Nephron progenitor cell (in vitro differentiated cells): ENCODE measurements at regions not wholly inside any gene's neighbourhood (a gene's known extent, or its start where the extent isn't known, plus 50 kb on each side); places are given as distances from the start of the nearest gene placed in this dataset.

ENCODE experiments used
- DNase-seq: peaks from one replicate; pipeline ENCODE4 v3.0.0; 2021
- H3K27ac Mint-ChIP-seq: 2 replicates; pipeline ENCODE4 v1.8.0; 2021; ENCODE audit warnings: mild to moderate bottlenecking, moderate library complexity, mixed read lengths
- H3K27me3 Mint-ChIP-seq: 2 replicates; pipeline ENCODE4 v1.8.0; 2021; ENCODE audit warnings: mild to moderate bottlenecking, low read depth, mixed read lengths; ENCODE audit not compliant: poor library complexity
- H3K36me3 Mint-ChIP-seq: 2 replicates; pipeline ENCODE4 v1.8.0; 2021; ENCODE audit warnings: low read depth, mixed read lengths
- H3K4me1 Mint-ChIP-seq: 2 replicates; pipeline ENCODE4 v1.8.0; 2021; ENCODE audit warnings: mixed read lengths
- H3K4me3 Mint-ChIP-seq: 2 replicates; pipeline ENCODE4 v1.8.0; 2021; ENCODE audit warnings: mild to moderate bottlenecking, moderate library complexity, mixed read lengths
- H3K9me3 Mint-ChIP-seq: 2 replicates; pipeline ENCODE4 v1.8.0; 2021; ENCODE audit warnings: mild to moderate bottlenecking, moderate library complexity, mixed read lengths
- TF ChIP-seq, protein P1 (sequence below): fragments of 200-600 bp; sonication (generic); IDR thresholded peaks from 2 replicates; pipeline ENCODE4 v1.5.0; 2021; ENCODE audit warnings: antibody characterized with exemption

DNA sequence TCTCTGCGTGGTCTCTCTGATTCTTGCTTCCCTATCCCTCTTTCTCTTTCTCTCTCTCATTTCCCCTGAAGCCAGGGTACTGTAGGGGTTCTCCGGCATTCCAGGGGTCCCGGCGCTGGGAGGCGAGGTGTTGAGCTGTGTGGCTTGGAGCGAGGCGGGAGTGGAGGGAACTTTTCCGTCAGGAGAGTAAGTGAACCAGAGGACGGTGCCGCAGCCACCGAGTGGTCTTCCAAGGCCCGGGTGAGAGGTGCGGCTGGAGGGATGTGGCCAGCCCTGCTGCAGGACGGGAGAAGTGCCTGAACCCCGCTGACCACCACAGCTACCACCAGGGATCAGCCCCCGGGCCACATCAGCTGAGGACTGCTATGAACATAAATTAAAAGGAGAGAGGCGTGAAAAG lies 68.2 kb upstream of the FAM181A start:
- Mint-ChIP-seq H3K27me3 (no peaks in the 10 kb centered on the region), H3K4me1 (peaks cover 28% of the 10 kb centered on the region), H3K27ac (peak overlapping the region; percentile 17), H3K9me3 (no peaks in the 10 kb centered on the region), H3K4me3 (no peak overlapping the region), H3K36me3 (no peaks in the 10 kb centered on the region)
- DNase-seq = no peak
- TF ChIP-seq, protein P1, sequence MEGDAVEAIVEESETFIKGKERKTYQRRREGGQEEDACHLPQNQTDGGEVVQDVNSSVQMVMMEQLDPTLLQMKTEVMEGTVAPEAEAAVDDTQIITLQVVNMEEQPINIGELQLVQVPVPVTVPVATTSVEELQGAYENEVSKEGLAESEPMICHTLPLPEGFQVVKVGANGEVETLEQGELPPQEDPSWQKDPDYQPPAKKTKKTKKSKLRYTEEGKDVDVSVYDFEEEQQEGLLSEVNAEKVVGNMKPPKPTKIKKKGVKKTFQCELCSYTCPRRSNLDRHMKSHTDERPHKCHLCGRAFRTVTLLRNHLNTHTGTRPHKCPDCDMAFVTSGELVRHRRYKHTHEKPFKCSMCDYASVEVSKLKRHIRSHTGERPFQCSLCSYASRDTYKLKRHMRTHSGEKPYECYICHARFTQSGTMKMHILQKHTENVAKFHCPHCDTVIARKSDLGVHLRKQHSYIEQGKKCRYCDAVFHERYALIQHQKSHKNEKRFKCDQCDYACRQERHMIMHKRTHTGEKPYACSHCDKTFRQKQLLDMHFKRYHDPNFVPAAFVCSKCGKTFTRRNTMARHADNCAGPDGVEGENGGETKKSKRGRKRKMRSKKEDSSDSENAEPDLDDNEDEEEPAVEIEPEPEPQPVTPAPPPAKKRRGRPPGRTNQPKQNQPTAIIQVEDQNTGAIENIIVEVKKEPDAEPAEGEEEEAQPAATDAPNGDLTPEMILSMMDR = no peak

DNA sequence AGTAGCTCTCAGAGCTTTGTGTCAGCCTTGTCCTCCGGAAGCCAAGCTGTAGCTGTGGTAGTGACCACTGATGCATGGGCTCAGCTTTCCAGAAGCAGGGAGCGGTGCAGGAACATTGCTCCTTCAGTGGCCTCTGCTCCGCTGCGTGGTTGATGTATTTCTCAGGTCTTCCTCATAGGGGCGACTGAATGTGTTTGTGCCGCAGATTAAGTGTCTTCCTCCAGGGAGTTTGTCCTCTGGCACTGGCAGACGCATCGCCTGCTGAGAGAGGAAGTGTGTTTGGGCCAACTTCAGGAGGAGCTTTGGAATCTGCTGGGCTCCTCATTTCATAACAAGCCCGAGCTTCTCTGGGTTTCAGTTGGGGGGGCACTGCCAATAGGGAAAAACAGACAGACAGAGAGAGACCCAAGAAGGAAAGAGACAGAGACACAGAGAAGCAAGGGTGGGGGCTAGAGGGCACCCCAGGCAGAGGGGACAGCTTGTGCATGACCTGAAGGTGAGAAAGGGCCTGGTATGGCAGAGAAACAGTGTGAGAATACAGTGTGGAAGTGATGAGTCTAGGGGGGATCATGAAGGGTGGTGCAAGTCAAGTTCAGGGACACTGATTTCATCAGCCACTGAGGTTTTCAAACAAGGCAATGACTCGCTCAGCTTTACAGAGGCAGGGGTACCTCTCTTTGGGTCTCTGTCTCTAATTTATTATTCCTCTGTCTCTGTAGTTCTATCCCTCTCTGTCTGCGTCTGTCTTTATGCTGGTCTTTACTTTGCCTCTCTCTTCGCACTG lies 69.4 kb upstream of the PRIMA1 start:
- H3K27me3 Mint-ChIP-seq = no peaks in the 10 kb centered on the region
- H3K36me3 Mint-ChIP-seq = no peaks in the 10 kb centered on the region
- H3K27ac Mint-ChIP-seq = no peak overlapping the region

DNA sequence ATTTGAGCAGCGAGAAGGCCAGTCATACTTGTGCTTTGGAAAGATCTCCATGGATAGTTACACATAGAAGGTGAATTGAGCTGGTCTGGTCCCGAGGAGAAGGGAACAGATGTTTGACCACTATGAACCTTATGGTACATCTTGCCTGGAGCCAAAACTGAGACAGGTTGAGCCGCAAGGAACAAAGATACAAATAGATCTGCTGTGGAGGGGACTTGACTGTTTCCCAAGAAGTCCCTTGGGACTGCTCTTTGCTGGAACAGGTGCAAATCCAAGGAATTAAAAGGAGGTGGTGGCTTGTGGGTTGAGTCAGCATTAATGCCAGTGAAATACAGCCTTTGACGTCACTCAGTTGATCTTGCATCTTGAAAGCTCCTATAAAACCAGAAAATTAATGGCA lies 68.8 kb upstream of the PRIMA1 start:
- Mint-ChIP-seq H3K9me3 (no peaks in the 10 kb centered on the region), H3K27me3 (peaks cover 3% of the 10 kb centered on the region), H3K4me1 (peaks cover 28% of the 10 kb centered on the region), H3K36me3 (no peaks in the 10 kb centered on the region), H3K27ac (no peak overlapping the region), H3K4me3 (no peak overlapping the region)
- TF ChIP-seq, protein P1 = no peak
- no peak for DNase-seq

More for the DNA sequence above, 69.4 kb upstream of the PRIMA1 start:
- peaks cover 28% of the 10 kb centered on the region for H3K4me1 Mint-ChIP-seq
- peak; percentile 35 for DNase-seq
- TF ChIP-seq, protein P1 = no peak
- no peaks in the 10 kb centered on the region for H3K9me3 Mint-ChIP-seq
- no peak overlapping the region for H3K4me3 Mint-ChIP-seq

DNA sequence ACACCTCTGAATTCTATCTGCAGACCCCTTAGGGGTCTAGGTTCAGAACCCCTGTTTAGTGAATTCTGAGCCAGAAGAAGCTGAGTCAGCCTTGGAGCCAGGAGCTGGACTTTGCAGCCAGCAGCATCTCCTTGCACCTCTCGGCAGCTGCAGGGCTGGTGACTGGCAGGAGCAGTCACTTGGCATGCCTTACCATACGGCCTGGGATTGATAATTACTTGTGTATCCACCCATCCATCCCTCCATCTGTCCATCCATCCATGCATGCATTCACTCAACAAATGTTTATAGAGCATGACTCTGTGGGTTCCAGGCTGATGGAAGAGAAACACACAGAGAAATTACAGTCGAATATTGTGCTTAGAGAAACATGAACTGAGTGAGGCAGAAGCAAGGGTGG lies 67.5 kb upstream of the PRIMA1 start:
- TF ChIP-seq, protein P1 = no peak
- Mint-ChIP-seq H3K4me1 (peaks cover 28% of the 10 kb centered on the region), H3K27me3 (peaks cover 7% of the 10 kb centered on the region), H3K9me3 (no peaks in the 10 kb centered on the region), H3K27ac (no peak overlapping the region), H3K4me3 (no peak overlapping the region), H3K36me3 (no peaks in the 10 kb centered on the region)
- DNase-seq = no peak

DNA sequence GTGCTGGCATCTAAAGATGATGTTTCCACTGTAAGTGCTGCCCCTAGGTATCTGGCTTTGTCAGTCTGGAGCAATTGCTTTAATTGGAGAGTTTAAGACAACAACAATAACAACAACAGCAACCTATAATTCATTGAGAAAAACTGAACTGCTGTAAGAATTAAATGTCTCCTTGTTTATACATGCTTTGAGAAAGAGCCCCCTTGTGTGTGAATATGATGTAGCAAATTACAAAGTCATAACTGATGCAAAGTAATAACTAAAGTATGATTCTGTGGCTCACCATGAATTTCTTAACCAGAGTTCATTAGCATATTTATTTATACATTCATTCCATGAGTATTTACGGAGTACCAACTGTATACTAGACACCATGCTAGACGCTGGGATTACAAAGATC lies 59.2 kb upstream of the PRIMA1 start:
- peaks cover under 1% of the 10 kb centered on the region for H3K4me1 Mint-ChIP-seq
- no peak overlapping the region for H3K27ac Mint-ChIP-seq
- no peak for DNase-seq
- H3K27me3 Mint-ChIP-seq = peaks cover 20% of the 10 kb centered on the region
- H3K9me3 Mint-ChIP-seq = no peaks in the 10 kb centered on the region
- TF ChIP-seq, protein P1 = no peak
- H3K36me3 Mint-ChIP-seq = no peaks in the 10 kb centered on the region
- H3K4me3 Mint-ChIP-seq = no peak overlapping the region

DNA sequence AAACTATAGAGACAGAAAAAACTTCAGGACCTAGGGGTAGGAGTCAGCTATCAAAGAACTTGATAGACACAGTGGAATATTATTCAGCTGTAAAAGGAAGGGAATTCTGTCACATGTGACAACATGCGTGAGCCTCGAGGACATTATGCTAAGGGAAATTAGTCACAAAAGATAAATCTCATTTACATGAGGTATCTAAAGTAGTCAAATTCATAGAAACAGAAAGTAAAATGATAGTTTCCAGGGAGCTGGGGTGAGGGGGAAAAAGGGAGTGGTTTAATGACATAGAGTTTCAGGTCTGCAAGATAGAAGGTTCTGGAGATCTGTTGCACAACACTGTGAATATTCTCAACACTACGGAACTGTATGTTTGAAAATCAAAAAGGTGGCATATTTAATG lies 50.0 kb upstream of the PRIMA1 start:
- Mint-ChIP-seq H3K4me3 (no peak overlapping the region), H3K4me1 (peaks cover 13% of the 10 kb centered on the region), H3K27ac (no peak overlapping the region), H3K36me3 (no peaks in the 10 kb centered on the region), H3K27me3 (peaks cover 10% of the 10 kb centered on the region), H3K9me3 (no peaks in the 10 kb centered on the region)
- no peak for DNase-seq
- TF ChIP-seq, protein P1 = no peak
